ENCODE measurements at regions not wholly inside any gene's neighbourhood (a gene's known extent, or its start where the extent isn't known, plus 50 kb on each side); places are given as distances from the start of the nearest gene placed in this dataset.

- CTCF ChIA-PET, result no interaction called here
- POLR2A ChIA-PET, result no interaction called here
Observed at GRCh38 chr2:120930236-120930635, 194.6 kb downstream of the GLI2 start.

GRCh38 chr2:120930864-120931263 is 195.2 kb downstream of the GLI2 start:
- ChIA-PET POLR2A (no interaction called here), CTCF (no interaction called here)

- POLR2A ChIA-PET, result no interaction called here
- CTCF ChIA-PET, result interaction anchor here (0.9 kb wide), 1 partner anchor 8 kb away, joined by 4 read pairs; no protein-coding TSS in a partner anchor
Observed at GRCh38 chr2:120932472-120932871, 196.8 kb downstream of the GLI2 start.

GRCh38 chr2:120932881-120933280 is 197.2 kb downstream of the GLI2 start:
- POLR2A ChIA-PET, result no interaction called here
- CTCF ChIA-PET, result no interaction called here

- ChIA-PET CTCF (no interaction called here), POLR2A (no interaction called here)
Observed at GRCh38 chr2:120933693-120934573, 198.3 kb downstream of the GLI2 start.

GRCh38 chr2:120934574-120935338 is 199.1 kb downstream of the GLI2 start:
- ChIA-PET POLR2A (no interaction called here), CTCF (no interaction called here)

GRCh38 chr2:120935339-120936313 is 200.0 kb downstream of the GLI2 start:
- ChIA-PET POLR2A (no interaction called here), CTCF (no interaction called here)

GRCh38 chr2:120936476-120937334 is 201.0 kb downstream of the GLI2 start:
- ChIA-PET CTCF (no interaction called here), POLR2A (no interaction called here)

- ChIA-PET CTCF (no interaction called here), POLR2A (no interaction called here)
Observed at GRCh38 chr2:120937686-120938044, 202.0 kb downstream of the GLI2 start.

- POLR2A ChIA-PET, result no interaction called here
- CTCF ChIA-PET, result no interaction called here
Observed at GRCh38 chr2:120938045-120938771, 202.5 kb downstream of the GLI2 start.

GRCh38 chr2:120939595-120940318 is 204.1 kb downstream of the GLI2 start:
- POLR2A ChIA-PET, result no interaction called here
- CTCF ChIA-PET, result no interaction called here

GRCh38 chr2:120940319-120940696 is 204.6 kb downstream of the GLI2 start:
- CTCF ChIA-PET, result interaction anchor here (0.7 kb wide), 1 partner anchor 8 kb away, joined by 4 read pairs; no protein-coding TSS in a partner anchor
- POLR2A ChIA-PET, result no interaction called here

GRCh38 chr2:120940726-120941256 is 205.1 kb downstream of the GLI2 start:
- CTCF ChIA-PET, result interaction anchor here (0.7 kb wide), 1 partner anchor 9 kb away, joined by 4 read pairs; no protein-coding TSS in a partner anchor
- POLR2A ChIA-PET, result no interaction called here

GRCh38 chr2:120941571-120942120 is 206.0 kb downstream of the GLI2 start:
- ChIA-PET CTCF (no interaction called here), POLR2A (no interaction called here)

GRCh38 chr2:120942658-120943057 is 207.0 kb downstream of the GLI2 start:
- POLR2A ChIA-PET, result no interaction called here

GRCh38 chr2:120943403-120944034 is 207.9 kb downstream of the GLI2 start:
- ChIA-PET POLR2A (no interaction called here), CTCF (no interaction called here)

More at GRCh38 chr2:120942658-120943057, 207.0 kb downstream of the GLI2 start:
- CTCF ChIA-PET, result no interaction called here

GRCh38 chr2:120944575-120944974 is 208.9 kb downstream of the GLI2 start:
- ChIA-PET POLR2A (no interaction called here), CTCF (no interaction called here)
